Uterus (tissue), 2 donors: ENCODE measurements at regions not wholly inside any gene's neighbourhood (a gene's known extent, or its start where the extent isn't known, plus 50 kb on each side); places are given as distances from the start of the nearest gene placed in this dataset.

Source experiments
- POLR2A ChIP-seq, 2 donors: fragments of 450-650 bp; IDR thresholded peaks; one replicate each; pipeline ENCODE4 v1.6.1; 2016; ENCODE audit warnings: antibody characterized with exemption in 2 of 2, mild to moderate bottlenecking in 1 of 2, moderate library complexity in 1 of 2
- TF ChIP-seq, protein P1 (sequence below), 4 experiments: fragments of 200-600 bp in 2 of 4; fragments of 450-650 bp in 2 of 4; sonication (generic) in 2 of 4; IDR thresholded peaks; one replicate each; pipeline ENCODE4 v1.5.1; 2016 to 2019; ENCODE audit warnings: antibody characterized with exemption in 4 of 4, mild to moderate bottlenecking in 2 of 4, moderate library complexity in 1 of 4

GRCh38 chr6:63471654-63472053, 100.6 kb upstream of the LOC128125822 start:
- TF ChIP-seq, protein P1, sequence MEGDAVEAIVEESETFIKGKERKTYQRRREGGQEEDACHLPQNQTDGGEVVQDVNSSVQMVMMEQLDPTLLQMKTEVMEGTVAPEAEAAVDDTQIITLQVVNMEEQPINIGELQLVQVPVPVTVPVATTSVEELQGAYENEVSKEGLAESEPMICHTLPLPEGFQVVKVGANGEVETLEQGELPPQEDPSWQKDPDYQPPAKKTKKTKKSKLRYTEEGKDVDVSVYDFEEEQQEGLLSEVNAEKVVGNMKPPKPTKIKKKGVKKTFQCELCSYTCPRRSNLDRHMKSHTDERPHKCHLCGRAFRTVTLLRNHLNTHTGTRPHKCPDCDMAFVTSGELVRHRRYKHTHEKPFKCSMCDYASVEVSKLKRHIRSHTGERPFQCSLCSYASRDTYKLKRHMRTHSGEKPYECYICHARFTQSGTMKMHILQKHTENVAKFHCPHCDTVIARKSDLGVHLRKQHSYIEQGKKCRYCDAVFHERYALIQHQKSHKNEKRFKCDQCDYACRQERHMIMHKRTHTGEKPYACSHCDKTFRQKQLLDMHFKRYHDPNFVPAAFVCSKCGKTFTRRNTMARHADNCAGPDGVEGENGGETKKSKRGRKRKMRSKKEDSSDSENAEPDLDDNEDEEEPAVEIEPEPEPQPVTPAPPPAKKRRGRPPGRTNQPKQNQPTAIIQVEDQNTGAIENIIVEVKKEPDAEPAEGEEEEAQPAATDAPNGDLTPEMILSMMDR (IDR thresholded peaks at IDR 0.05) = no peak
- TF ChIP-seq POLR2A (IDR thresholded peaks at IDR 0.05) = no peak
